Pancreas (tissue), 10 donors: ENCODE measurements at regions not wholly inside any gene's neighbourhood (a gene's known extent, or its start where the extent isn't known, plus 50 kb on each side); places are given as distances from the start of the nearest gene placed in this dataset.

Source experiments
- ATAC-seq, 4 donors: fragments of 200-7000 bp; cut with Tn5 transposase; one replicate each; pipeline versions ENCODE4 v1.8.0 to v1.9.1; 2020; ENCODE audit warnings: mild to moderate bottlenecking in 4 of 4, moderate library complexity in 4 of 4
- DNase-seq, 6 donors: peaks; one replicate each; pipeline ENCODE4 v3.0.0-alpha.2; 2020
- FAIRE-seq: peaks from 2 replicates; lab custom pipeline; 2012; peaks lifted over from hg19 to GRCh38; lab: Jason Lieb, UNC
- H3K27ac ChIP-seq, 4 donors: fragments of 200-600 bp; sonication (generic); 1 replicate in 3 of 4; 2 replicates in 1 of 4; pipeline versions ENCODE4 v1.5.0 to v1.8.0; 2020
- H3K27me3 ChIP-seq, 4 donors: fragments of 200-600 bp; one replicate each; pipeline ENCODE4 v1.8.0; 2021
- H3K36me3 ChIP-seq, 3 donors: fragments of 200-600 bp; sonication (generic) in 1 of 3; one replicate each; pipeline versions ENCODE4 v1.5.0 to v1.8.0; 2020 to 2021
- H3K4me1 ChIP-seq, 3 donors: fragments of 200-600 bp; one replicate each; pipeline ENCODE4 v1.8.0; 2021
- H3K4me3 ChIP-seq, 4 donors: fragments of 200-600 bp; sonication (generic) in 2 of 4; one replicate each; pipeline versions ENCODE4 v1.5.0 to v1.8.0; 2020 to 2021
- H3K9me3 ChIP-seq, 4 donors: fragments of 200-600 bp; one replicate each; pipeline ENCODE4 v1.8.0; 2021
- CTCF ChIP-seq, 4 donors: fragments of 200-600 bp; sonication (generic) in 3 of 4; IDR thresholded peaks; one replicate each; pipeline versions ENCODE4 v1.5.0 to v1.8.0; 2021; ENCODE audit warnings: antibody characterized with exemption in 4 of 4
- WGBS, 2 donors: extraction: QIAGEN DNeasy Blood & Tissue Kit; methylation state at CpG; one replicate each; pipeline ENCODE4 v1.1.7; 2013; 5-methylcytosine and 5-hydroxymethylcytosine counted together
- intact Hi-C, 3 donors: fragments of 100-400 bp; cut with DNase I; formaldehyde crosslinking; loops; one replicate each; pipeline versions ENCODE4 v1.11.1 to v1.14.2; 2022
- donor health status: healthy with polysubstance abuse.
- donor health status: DM: no; HTN: no; CAD: no; lungs with moderate emphysema.
- donor health status: DM: no; HTN: no; CAD: no.
- donor health status: control.
- donor health status: control.
- donor health status: Bipolar disorder and iron deficiency.
- donor health status: DM: yes; HTN: yes; CAD: no.
- donor health status: DM: no; HTN: no; CAD: no.
- donor health status: DM: no; HTN: no; CAD: no.
- donor health status: DM: yes; HTN: yes; CAD: no.

GRCh38 chr7:66556177-66556548 is 72.5 kb upstream of the KCTD7 start:
- 95 to 96% methylated on average over 41 of the region's 41 CpGs for WGBS, 2 donors
- H3K4me1 ChIP-seq = no peaks in the 10 kb centered on the region
- no peak for TF ChIP-seq CTCF (IDR thresholded peaks at IDR 0.05)
- DNase-seq = peak in 1 of 6 donors; percentile 73
- ATAC-seq = no peak
- no peak overlapping the region for H3K4me3 ChIP-seq
- no peak for FAIRE-seq
- H3K9me3 ChIP-seq = no peaks in the 10 kb centered on the region
- H3K36me3 ChIP-seq = peaks cover 0 to 28% (median 9%) of the 10 kb centered on the region in 3 donors
- intact Hi-C loops = loop anchor here in 1 of 3 donors (10.0 kb wide), 1 partner anchor 149 kb away; no protein-coding TSS in a partner anchor
- H3K27ac ChIP-seq = no peak overlapping the region
- no peaks in the 10 kb centered on the region for H3K27me3 ChIP-seq

- peaks cover 0 to 23% (median 5%) of the 10 kb centered on the region in 3 donors for H3K36me3 ChIP-seq
- no peak for FAIRE-seq
These were observed 72.0 kb upstream of the KCTD7 start for GRCh38 chr7:66556549-66557213.

DNA sequence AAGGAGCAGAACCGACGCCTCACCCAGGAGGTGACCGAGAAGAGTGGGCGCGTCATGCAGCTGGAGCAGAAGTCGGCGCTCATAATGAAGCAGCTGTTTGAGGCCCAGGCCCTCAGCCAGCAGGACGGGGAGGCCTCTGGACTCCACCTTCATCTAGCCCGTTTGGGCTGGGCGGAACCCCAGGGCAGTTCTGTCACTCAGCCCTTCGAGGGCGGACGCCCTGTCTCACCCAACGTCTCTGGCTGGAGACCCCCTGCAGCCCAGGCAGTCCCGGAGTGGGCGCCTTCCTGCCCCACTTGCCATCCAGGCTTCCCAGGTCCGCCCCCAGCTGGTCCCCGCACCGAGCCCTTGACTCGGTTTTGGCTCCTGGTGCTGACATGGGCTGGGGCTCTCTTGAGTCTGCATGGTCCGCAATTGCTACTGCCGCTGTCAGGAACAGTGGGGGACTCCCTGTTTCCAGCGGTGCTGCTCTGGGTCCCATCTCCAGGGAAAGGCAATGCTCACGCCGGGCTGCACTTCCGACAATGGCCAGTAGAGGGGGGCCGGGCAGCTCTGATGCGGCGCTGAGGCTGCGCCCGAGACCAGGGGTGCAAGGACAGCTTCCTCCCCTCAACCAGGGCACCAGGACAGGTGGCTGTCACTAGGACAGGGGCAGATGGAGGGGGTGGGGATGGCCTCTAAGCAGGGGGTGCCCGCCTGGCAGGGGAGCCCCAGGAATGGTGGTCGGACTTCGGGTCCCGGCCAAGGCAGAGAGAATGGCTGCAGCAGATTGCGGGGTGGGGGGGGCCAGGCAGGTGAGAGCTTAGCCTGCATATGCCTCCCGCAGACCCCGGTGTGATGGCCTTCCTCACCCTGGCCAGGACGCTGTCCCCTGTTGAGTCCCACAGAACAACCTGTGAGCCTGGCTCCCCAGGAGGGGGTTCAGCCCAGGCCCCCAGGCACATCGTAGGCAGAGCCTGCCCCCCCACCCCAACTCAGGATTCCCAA is 71.2 kb upstream of the KCTD7 start:
- peak; percentile 81 to 96 (median 94) for ATAC-seq
- H3K4me3 ChIP-seq = no peak overlapping the region
- intact Hi-C loops = loop anchor here in 1 of 3 donors (10.0 kb wide), 1 partner anchor 147 kb away; no protein-coding TSS in a partner anchor
- no peak overlapping the region for H3K27ac ChIP-seq
- FAIRE-seq = no peak
- H3K36me3 ChIP-seq = peaks cover 0 to 17% (median 5%) of the 10 kb centered on the region in 3 donors
- no peaks in the 10 kb centered on the region for H3K9me3 ChIP-seq
- TF ChIP-seq CTCF (IDR thresholded peaks at IDR 0.05) = peak; percentile 91 to 95 (median 94)
- peak; percentile 45 to 94 (median 75) for DNase-seq
- no peaks in the 10 kb centered on the region for H3K27me3 ChIP-seq
- WGBS, 2 donors = 39 to 46% methylated on average over 33 to 40 of the region's 40 CpGs
- no peaks in the 10 kb centered on the region for H3K4me1 ChIP-seq

More at GRCh38 chr7:66556549-66557213, 72.0 kb upstream of the KCTD7 start:
- peak in 1 of 6 donors; percentile 78 for DNase-seq
- no peaks in the 10 kb centered on the region for H3K4me1 ChIP-seq
- intact Hi-C loops = loop anchor here in 1 of 3 donors (10.0 kb wide), 1 partner anchor 148 kb away; no protein-coding TSS in a partner anchor
- 93 to 94% methylated on average over 54 of the region's 54 CpGs for WGBS, 2 donors
- H3K9me3 ChIP-seq = no peaks in the 10 kb centered on the region
- no peaks in the 10 kb centered on the region for H3K27me3 ChIP-seq
- H3K27ac ChIP-seq = no peak overlapping the region
- no peak for TF ChIP-seq CTCF (IDR thresholded peaks at IDR 0.05)
- H3K4me3 ChIP-seq = no peak overlapping the region
- ATAC-seq = peak in 1 of 4 donors; percentile 3

DNA sequence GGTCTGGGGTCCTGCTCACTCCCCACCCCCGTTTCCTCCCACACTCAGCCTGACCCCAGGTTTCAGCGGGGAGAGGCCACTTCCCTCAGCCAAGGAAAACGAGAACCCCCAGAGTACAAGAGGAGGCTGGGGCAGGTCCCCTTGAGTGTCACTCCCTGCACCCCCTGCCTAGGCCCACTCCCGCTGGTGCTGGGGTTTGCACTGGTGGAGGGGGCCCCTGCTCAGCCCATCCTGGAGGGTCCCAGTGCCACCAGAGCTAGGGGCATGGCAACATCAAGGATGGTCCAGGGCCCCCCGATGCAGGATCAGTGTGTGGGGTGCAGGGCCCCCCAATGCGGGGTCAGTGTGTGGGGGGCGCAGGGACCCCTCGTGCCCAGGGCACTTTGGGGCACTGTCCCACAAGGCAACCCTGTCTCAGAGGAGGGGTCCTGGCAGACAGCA is 70.5 kb upstream of the KCTD7 start:
- H3K4me3 ChIP-seq = no peak overlapping the region
- H3K9me3 ChIP-seq = no peaks in the 10 kb centered on the region
- TF ChIP-seq CTCF (IDR thresholded peaks at IDR 0.05) = no peak
- FAIRE-seq (no peak), ATAC-seq (peak in 3 of 4 donors; percentile 6 to 15 (median 10)), DNase-seq (no peak)
- intact Hi-C loops = loop anchor here in 1 of 3 donors (10.0 kb wide), 1 partner anchor 147 kb away; no protein-coding TSS in a partner anchor
- WGBS, 2 donors = 68 to 77% methylated on average over 8 of the region's 8 CpGs
- no peaks in the 10 kb centered on the region for H3K4me1 ChIP-seq
- H3K27me3 ChIP-seq = no peaks in the 10 kb centered on the region
- H3K36me3 ChIP-seq = peaks cover 0 to 11% (median 5%) of the 10 kb centered on the region in 3 donors
- H3K27ac ChIP-seq = no peak overlapping the region
